HG02938 (cell line): ENCODE measurements at regions not wholly inside any gene's neighbourhood (a gene's known extent, or its start where the extent isn't known, plus 50 kb on each side); places are given as distances from the start of the nearest gene placed in this dataset.
"Not testable (repeated sequence)": the region's sequence is repeated elsewhere in the genome, so short reads cannot be mapped to it uniquely, and the experiment has no call there.

ENCODE experiments used
- ATAC-seq: cut with Tn5 transposase; IDR thresholded peaks from one replicate; pipeline ENCODE4 v1.9.1; 2021; ENCODE audit warnings: mild to moderate bottlenecking, moderate library complexity; ENCODE audit not compliant: unreplicated experiment

DNA sequence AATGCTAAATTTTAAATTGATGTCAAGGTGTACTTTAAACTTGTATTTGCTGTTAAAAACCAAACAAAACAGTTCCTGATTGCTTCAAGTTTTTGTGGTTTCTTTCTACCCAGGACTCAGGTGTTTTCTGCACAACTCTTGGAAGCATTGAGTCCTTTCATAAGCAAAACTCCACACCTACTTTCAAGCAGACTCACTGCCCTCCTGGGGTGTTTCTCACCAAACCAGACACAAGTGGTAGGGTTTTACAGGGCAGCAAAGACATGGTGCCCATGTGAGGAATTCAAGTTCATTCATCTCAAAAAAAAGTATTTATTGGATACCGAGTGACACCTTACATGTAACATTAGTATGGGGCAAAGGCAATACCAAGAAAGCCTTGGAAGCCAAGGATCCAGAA is 146.7 kb upstream of the BNIP2 start:
- ATAC-seq, result no peak

DNA sequence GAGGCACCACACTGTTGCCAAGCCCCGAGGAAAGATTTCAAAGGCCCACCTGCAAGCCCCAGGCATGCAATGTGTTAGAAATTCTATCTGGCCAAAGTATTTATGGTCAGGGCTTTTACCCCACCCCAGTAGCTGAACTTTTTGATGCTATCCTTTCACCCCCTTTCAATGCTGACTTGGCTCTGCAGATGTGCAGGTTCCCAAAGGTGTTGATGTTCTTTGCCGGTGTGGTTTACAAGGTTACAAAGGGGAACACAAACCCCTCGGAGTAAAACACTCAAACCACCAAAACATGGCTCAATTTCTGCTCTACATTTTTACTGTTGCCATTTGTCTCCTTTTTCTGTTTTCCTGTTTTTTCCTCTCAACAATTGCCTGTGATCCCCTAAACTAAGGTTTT is 145.4 kb upstream of the BNIP2 start:
- ATAC-seq, result no peak

DNA sequence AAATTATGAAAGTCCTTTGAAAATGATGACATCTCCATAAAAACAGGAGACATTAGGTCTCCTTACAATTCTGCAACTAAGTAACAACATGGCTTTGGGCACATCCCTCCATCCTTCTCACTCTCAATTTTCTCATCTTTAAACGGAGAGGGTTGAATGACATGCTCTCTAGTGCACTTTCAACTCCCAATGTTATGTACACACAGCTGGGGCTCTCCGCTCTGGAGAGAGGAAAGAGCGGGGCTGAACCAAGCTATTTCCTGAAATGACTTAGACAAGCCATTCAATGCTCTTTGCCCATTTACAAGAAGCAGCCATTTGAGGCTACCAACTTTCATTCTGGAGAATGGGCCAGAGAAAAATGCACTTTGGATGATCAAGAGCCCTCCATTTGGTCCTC is 144.2 kb upstream of the BNIP2 start:
- no peak for ATAC-seq

DNA sequence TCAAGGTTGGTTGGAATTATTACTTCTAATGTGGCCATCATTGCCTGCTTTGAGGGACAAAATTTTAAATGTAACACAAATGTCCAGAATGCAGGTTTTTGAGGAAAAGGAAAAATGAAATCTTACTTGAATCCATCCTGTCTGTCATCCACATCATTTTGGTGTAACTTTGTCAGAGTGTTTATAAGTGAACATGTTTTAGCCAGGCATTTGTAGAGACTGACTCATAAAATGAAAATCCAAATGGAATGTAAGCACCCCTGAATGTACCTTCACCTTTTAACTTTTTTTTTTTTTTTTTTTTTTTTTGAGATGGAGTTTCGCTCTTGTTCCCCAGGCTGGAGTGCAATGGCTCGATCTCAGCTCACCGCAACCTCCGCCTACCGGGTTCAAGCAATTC is 141.8 kb upstream of the BNIP2 start:
- no peak for ATAC-seq

DNA sequence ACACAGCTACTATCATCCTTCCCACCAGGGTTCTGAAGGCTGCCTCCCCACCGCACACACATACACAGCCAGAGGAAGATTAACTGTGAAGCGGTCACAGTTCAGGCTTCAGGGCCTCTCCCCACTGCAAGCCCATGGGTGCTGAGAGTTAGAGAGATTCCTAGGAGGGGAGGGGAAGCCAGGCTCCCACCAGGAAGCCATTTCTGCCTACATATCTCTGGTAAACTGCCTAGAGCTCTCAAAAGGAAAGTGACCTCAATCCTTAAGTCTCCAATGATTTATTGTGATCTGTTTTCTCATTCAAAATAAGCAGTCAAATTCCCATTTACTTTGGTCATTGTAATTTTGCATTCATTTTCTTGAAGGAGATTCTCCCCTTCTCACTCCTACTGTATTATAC is 141.0 kb upstream of the BNIP2 start:
- no peak for ATAC-seq

DNA sequence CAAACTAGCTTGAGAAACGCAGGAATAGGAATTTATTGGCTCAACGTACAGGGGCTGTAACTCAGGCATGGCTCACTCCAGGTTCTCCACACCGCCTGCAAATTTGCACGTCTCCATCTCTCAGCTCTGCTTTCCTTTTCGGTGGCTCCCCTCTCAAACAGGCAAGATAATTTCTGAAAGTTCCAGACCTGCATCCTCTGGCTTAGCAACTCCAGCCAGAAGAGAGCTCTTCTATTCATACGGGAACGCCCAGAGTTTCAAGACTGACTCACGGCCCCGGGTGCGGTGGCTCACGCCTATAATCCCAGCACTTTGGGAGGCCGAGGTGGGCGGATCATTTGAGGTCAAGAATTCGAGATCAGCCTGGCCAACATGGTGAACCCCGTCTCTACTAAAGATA is 139.7 kb upstream of the BNIP2 start:
- no peak for ATAC-seq

DNA sequence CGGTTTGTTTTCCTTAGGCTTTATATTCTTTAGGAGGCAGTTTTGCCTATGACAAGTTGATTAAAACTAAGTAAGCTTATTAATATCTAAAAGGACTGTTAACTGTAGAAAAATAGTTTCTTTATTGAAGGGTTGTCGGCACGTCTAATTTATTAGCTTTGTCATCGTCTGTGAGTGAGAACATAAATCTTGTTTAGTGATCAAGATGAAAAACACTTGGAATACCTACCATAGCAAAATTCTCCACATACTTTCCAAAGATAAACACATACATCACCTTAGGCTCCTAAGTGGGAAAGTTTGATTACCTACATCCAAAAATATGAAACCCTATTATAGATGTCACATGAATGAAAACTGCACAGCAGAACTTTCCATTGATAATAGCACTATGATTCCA is 139.1 kb upstream of the BNIP2 start:
- ATAC-seq, result no peak

DNA sequence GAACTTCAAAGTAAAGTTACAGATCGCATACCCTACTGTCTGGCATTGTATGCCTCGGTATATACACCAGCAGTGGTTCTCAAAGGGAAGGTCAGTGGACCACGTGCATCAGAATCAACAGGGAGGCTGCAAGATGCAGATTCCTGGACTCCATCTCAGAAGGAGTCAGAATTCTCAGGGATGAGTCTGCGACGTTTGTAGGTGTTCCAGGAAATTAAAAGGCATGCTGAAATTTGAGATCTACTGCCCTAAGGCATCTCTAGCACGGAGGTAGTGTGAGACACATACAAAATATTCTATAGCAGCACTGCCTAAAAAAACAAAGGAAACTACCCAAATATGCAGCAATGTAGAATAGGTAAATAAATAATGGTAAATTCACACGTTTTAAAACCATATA is 136.8 kb upstream of the BNIP2 start:
- ATAC-seq, result no peak

DNA sequence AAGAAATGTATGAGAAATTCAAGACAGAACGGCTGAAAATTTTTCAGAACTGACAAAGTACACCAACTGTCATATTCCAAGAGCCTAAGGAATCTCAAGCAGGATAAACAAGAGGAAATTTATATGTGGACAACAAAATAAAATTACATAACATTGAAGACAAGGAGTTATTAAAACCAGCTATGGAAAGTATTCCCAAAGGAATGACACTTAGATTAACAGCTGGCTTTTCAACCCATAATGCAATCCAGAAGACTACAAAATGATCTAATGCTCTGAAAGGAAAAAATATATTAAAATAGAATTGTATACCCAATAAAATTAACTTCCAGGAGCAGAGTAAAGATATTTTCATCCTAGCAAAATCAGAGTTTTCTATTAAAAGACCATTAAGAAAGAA is 132.2 kb upstream of the BNIP2 start:
- no peak for ATAC-seq

DNA sequence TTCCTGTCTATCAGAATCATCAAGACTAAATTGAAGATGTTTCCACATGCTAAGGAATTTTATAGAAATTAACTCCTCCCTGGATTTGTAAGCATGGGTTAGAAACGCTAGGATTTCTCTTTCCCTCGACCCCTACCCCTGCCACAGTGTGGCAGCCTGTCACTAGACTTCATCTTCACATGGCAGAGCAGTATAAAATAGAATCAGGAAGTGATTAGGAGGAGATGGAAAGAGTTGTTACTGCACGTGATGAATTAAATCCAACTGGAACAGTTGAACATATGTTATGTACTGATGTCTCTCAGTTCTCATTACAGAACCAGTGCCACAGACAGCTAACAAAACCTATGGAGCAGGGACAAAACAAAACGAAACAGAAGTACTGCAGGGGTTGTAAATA is 130.0 kb upstream of the BNIP2 start:
- no peak for ATAC-seq

DNA sequence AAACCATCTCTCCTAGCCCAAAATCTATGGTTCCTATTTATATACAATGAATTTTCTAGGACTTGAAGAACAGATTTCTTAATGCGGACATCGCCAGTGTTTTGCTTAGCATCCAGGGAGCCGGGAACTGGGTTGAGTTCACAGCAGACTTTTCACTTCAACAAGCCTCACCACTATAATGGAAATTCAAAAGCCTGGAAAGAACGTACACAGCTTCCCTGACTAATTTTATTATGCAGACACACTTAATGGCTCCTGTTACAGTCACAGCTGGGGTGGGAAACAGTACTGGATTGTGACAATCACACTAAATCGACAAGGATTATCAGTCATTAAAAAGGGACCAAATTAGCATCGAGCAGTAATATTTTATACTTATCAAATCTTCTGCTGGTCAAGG is 129.2 kb upstream of the BNIP2 start:
- ATAC-seq, result no peak

DNA sequence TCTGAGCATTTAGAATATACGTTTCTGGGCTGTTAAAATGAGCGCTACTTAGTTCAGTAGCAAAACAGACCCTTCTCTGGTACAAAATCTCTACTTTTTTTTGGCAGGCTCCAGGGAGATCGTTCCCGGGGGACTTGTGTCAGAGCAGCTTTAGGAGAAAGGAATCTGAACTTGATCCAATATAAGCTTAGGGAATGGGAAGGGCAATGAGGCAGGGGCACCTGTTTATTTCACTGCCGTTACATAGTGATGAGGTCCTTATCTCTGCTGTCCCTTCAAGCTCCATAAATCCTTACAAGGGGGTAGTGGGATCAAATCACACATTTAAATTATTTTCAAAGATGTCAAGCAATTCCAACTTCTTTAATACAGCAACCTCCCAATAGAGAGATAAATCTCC is 128.7 kb upstream of the BNIP2 start:
- ATAC-seq, result no peak

DNA sequence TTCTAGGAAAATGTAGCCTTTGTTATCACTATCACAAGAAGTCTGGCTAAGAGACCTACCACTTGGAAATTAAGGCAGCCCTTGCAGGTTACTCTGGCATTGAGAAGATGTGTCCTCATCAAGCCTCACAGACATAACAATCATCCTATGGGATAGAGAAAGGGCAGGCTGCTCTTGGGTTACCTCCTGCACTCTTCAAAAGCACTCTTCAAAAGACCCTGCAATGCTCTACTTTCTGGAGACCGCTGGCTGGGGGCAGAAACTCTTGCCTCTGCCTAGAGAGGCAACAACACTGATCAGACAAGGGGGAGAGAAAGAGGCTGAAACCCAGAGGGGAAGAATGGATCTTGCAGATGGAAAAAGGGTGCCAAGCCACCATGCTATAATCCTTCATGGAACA is 127.9 kb upstream of the BNIP2 start:
- ATAC-seq, result no peak

DNA sequence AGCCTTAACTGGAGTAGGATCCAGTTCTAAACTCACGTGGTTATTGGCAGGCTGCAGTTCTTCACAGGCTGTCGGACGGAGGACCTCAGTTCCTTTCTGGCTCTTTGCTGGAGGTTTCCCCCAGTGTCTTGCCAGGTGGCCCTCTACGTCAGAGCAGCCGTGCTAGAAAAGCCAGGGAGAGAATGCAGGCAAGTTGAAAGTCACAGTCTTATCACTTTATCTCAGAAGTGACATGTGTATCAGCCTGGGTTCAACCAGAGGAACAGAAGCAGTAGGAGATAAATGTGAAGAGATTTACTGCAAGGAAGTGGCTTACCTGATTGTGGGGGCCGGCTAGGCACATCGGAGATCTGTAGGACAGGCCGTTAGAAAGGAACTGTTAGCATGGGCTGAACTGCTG is 125.3 kb upstream of the BNIP2 start:
- ATAC-seq, result no peak

DNA sequence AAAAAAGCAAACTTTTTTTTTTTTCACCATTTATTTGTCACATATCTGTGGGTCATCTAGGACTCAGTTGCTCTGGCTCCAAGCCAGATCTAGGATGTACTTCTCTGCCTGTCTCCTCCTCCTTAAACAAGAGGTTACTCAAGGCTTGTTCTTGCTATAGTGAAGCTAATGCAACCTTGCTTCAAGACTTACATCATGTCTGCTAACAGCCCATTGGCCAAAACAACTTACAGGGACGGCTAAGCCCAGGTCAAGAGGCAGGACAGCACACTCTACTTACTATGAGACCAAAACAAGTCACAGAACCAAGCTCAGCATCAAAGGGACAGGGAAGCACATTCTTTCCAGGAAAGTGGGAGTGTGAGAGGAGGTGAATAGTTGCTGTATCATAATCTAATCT is 123.8 kb upstream of the BNIP2 start:
- no peak for ATAC-seq

DNA sequence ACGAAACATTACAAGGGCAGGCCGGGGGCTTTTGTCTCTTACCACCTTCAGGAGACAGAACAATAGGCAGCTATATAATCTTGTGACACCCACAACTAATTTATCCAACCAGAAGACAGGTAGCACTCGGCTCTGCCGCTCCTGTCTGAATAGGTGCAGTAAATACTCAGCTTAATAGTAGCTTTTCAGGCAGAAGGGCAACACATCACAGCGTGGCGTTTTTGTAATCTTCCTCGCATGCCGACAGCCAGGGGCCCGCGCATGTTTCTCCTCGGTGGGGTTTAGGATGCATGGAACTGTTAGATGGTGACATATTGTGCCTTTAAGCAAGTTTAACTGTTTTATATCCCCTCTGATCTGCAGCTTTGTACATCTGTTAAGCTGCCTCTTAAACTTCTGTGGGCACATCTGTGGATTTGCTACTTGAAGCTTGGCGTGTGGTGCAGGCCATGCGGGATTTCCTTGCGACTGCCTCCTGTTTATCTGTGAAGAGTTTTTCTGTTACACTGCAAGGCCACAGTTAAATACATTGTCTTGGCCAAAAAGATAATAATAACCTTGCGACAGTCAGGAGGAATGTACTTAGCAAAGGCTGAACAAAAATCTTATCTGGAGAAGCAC is 123.2 kb upstream of the BNIP2 start:
- no peak for ATAC-seq

DNA sequence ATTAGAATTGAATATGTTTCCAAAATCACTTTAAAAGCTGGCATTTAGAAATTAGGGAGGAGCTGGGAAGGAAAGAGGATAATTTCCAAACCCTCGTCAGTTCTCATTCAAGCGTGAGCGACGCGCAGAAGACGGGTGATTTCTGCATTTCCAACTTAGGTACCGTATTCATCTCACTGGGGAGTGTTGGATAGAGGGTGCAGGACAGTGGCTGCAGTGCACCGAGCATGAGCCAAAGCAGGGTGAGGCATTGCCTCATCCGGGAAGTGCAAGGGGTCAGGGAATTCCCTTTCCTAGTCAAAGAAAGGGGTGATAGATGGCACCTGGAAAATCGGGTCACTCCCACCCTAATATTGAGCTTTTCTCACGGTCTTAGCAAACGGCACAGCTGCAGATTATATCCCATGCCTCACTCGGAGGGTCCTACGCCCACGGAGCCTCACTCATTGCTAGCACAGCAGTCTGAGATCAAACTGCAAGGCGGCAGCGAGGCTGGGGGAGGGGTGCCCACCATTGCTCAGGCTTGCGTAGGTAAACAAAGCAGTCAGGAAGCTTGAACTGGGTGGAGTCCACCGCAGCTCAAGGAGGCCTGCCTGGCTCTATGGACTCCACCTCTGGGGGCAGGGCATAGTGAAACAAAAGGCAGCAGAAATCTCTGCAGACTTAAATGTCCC is 114.3 kb upstream of the BNIP2 start:
- not testable (repeated sequence) for ATAC-seq

DNA sequence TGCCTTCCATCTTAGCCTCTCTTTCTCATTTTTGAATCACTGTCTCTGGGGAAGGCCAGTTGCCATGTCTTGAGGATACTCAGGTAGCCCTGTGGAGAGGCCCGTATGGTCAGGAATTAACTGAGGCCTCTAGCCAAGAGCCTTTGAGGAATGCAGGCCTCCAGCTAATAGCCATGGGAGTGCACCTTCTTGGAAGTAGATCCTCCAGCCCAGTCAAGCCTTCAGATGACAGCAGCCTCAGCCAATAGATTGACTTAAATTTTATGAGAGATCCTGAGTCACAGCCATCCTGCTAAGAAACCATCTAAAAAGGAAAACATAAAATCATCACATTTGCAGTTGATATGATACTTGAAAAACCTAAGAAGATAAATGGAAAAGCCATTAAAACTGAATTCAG is 112.5 kb upstream of the BNIP2 start:
- ATAC-seq, result no peak

DNA sequence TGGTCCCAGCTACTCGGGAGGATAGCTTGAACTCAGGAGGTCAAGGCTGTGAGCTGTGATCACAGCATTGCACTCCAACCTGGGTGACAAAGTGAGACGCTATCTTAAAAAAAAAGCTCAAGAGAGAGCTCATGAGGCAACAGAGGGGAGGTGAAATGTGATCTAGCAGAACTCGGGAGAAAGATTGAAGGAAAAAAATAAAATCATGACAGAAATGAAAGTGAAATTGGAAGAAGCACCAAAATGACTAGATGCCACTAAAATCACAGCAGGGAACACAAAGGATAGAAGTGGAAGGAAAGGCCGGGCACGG is 109.4 kb upstream of the BNIP2 start:
- ATAC-seq, result no peak

DNA sequence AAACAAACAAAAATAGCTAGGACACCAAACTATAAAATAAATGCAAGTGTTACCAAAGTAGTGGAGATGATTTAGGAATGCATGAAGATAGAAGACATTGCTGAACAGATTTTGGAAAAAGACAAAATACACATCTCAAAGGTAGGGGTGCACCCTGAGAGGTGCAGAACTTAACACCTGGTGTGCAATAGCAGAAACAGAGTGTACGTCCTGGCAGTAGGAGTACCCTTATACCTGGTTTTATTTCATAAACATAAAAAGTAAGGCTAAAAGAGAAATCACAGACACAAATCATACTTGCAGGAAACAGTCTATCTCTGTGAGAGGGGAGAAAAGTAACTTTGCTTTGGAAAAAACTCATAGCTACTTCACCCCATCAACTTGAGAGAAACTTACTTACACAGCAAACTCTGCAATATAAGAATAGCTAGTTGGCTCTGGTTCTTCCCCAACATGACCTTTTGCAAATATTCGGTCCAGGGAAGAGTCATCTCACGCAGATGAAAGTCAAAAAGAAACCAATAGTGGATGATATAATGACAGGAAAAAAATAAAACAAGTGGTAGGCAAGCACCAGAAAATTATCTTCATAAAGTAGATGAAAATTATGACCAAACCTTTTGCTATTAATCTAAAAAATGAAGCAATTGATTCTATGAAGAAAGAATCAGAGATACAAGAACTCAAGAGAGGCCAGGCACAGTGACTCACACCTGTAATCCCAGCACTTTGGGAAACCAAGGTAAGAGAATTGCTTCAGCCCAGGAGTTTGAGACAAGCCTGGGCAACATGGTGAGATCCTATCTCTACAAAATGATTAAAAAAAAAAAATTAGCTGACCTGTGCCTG is 108.9 kb upstream of the BNIP2 start:
- ATAC-seq, result no peak

DNA sequence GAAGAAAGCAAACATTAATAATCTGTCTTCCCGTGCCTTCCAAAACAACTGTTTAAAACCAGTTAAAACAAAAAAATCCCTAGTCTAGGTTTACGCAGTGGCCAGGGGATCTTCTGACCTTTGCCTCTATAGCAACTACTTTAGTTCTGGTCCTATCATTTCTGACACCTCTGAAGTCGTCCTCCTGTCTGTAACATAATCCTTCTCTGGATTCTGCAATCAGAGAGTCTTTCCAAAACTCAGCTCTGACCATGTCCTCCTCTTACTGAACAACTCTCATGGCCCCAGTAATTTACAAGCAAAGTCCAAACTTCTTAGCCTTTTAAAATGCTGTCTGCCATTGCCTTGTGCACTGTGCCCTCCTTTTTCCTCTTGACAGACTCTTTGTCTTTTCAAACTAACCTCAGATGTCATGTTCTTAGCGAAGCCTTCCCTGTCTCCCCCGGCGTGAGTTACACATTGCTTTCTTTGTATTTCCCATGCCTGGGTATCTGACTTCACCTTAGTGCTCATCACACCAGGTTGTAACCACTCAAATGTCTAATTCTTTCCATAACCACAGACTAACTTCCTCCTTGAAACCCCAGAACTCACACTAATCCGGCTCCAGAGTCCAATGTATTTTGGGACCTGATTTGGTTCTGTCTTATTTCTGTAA is 105.2 kb upstream of the BNIP2 start:
- ATAC-seq, result no peak

DNA sequence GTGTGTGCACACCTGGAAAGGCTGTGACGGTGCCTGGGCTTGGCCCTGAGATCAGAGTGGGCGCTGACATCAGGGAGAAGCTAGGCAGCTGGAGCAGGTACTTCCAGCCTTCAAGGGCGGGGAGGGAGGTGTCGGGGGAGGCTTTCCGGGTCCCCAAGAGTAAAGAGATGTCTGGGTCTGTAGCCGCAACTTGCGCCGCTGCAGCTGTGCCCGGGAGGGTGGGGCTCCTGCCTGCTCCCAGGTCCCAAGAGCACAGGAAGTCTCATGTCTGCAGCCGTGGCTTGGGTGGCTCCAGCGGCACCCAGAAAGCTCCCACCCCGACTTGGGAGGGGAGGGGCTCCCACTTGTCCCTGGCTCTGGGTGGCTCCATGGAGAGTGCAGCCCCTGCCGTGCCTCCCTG is 103.2 kb upstream of the BNIP2 start:
- ATAC-seq, result no peak
